ENCODE measurements at regions not wholly inside any gene's neighbourhood (a gene's known extent, or its start where the extent isn't known, plus 50 kb on each side); places are given as distances from the start of the nearest gene placed in this dataset.

DNA sequence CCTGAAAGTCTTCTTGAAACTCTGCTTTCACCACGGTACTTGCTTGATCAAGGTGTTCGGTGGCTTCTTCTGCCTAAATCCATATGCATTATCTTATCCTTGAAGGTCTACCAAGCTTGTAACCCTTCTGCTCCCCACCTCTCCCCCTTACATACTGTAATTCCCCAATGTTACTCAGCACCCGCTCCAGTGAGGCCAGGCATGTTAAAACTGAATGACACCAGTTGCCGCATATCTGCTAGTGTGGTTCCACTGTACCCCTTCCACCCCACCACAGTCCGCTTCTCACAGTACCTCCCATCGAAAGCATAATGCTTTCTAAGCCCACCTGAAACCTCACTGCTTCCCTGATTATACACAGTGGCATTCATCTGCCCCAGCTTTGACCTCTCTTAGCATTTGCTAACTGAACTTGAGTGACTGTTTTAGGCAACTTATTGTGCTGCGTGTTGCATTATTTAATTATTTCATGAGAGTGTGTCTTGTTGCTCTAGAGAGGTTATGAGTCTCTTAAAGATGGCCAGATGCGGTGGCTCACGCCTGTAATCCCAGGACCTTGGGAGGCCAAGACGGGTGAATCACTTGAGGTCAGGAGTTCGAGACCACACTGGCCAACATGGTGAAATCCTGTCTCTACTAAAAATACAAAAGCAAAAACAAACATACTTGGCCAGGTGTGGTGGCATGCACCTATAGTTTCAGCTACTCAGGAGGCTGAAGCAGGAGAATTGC, 87.6 kb upstream of the MBNL2 start:
- Histone ChIP-seq H3K9me3 (ENCODE audit: insufficient read depth, low read length) (no peaks in the 10 kb centered on the region), H4K20me1 (ENCODE audit: low read depth, low read length) (no peaks in the 10 kb centered on the region), H2AFZ (ENCODE audit: low read depth, low read length, severe bottlenecking) (no peak overlapping the region), H3K9ac (ENCODE audit: low read length) (no peak overlapping the region), H3K79me2 (ENCODE audit: insufficient read depth, low read length) (no peaks in the 10 kb centered on the region), H3F3A (ENCODE audit: insufficient read depth) (no peaks in the 10 kb centered on the region), H3K27ac (ENCODE audit: low read depth, low read length) (no peak overlapping the region), H3K9me2 (replicated peaks; ENCODE audit: insufficient read depth, low read length) (no peaks in the 10 kb centered on the region), H3K36me3 (ENCODE audit: low read length) (no peaks in the 10 kb centered on the region), H3K4me2 (ENCODE audit: low read depth, low read length, poor library complexity, severe bottlenecking) (no peak overlapping the region), H3K27me3 (ENCODE audit: low read length) (no peaks in the 10 kb centered on the region), H3K4me3 (ENCODE audit: insufficient read depth, low read length, poor library complexity, severe bottlenecking) (no peak overlapping the region)
- TF ChIP-seq EZH2phosphoT487 (conservative IDR thresholded peaks at IDR 0.05; ENCODE audit: low read length) (no peak), CTCF (IDR thresholded peaks at IDR 0.05; ENCODE audit: insufficient read depth, low read length, poor library complexity, severe bottlenecking) (no peak)

- Histone ChIP-seq H3K4me2 (ENCODE audit: low read depth, low read length, poor library complexity, severe bottlenecking) (no peak overlapping the region), H3K27ac (ENCODE audit: low read depth, low read length) (no peak overlapping the region)
Measured at GRCh38 chr13:97135883-97136282, 86.2 kb upstream of the MBNL2 start.

GRCh38 chr13:97136418-97136817, 85.7 kb upstream of the MBNL2 start:
- Histone ChIP-seq H3K9ac (ENCODE audit: low read length) (no peak overlapping the region), H4K20me1 (ENCODE audit: low read depth, low read length) (no peaks in the 10 kb centered on the region), H3K27ac (ENCODE audit: low read depth, low read length) (no peak overlapping the region), H3K79me2 (ENCODE audit: insufficient read depth, low read length) (no peaks in the 10 kb centered on the region), H3F3A (ENCODE audit: insufficient read depth) (no peaks in the 10 kb centered on the region), H3K4me3 (ENCODE audit: insufficient read depth, low read length, poor library complexity, severe bottlenecking) (no peak overlapping the region), H3K27me3 (ENCODE audit: low read length) (no peaks in the 10 kb centered on the region), H3K36me3 (ENCODE audit: low read length) (no peaks in the 10 kb centered on the region), H3K9me3 (ENCODE audit: insufficient read depth, low read length) (no peaks in the 10 kb centered on the region), H3K9me2 (replicated peaks; ENCODE audit: insufficient read depth, low read length) (no peaks in the 10 kb centered on the region), H3K4me2 (ENCODE audit: low read depth, low read length, poor library complexity, severe bottlenecking) (no peak overlapping the region), H2AFZ (ENCODE audit: low read depth, low read length, severe bottlenecking) (no peak overlapping the region)
- no peak for TF ChIP-seq EZH2phosphoT487 (conservative IDR thresholded peaks at IDR 0.05; ENCODE audit: low read length)
- no peak for TF ChIP-seq CTCF (IDR thresholded peaks at IDR 0.05; ENCODE audit: insufficient read depth, low read length, poor library complexity, severe bottlenecking)

More at GRCh38 chr13:97135883-97136282, 86.2 kb upstream of the MBNL2 start:
- Histone ChIP-seq H4K20me1 (ENCODE audit: low read depth, low read length) (no peaks in the 10 kb centered on the region), H2AFZ (ENCODE audit: low read depth, low read length, severe bottlenecking) (no peak overlapping the region), H3K9me3 (ENCODE audit: insufficient read depth, low read length) (no peaks in the 10 kb centered on the region), H3F3A (ENCODE audit: insufficient read depth) (no peaks in the 10 kb centered on the region), H3K27me3 (ENCODE audit: low read length) (no peaks in the 10 kb centered on the region), H3K4me3 (ENCODE audit: insufficient read depth, low read length, poor library complexity, severe bottlenecking) (no peak overlapping the region), H3K79me2 (ENCODE audit: insufficient read depth, low read length) (no peaks in the 10 kb centered on the region), H3K9me2 (replicated peaks; ENCODE audit: insufficient read depth, low read length) (no peaks in the 10 kb centered on the region), H3K36me3 (ENCODE audit: low read length) (no peaks in the 10 kb centered on the region), H3K9ac (ENCODE audit: low read length) (no peak overlapping the region)
- no peak for TF ChIP-seq CTCF (IDR thresholded peaks at IDR 0.05; ENCODE audit: insufficient read depth, low read length, poor library complexity, severe bottlenecking)
- no peak for TF ChIP-seq EZH2phosphoT487 (conservative IDR thresholded peaks at IDR 0.05; ENCODE audit: low read length)
